Dendritic cell treated with granulocyte-macrophage colony-stimulating factor and Interleukin-4, amounts not matched to agents 40 ng/mL and 50 ng/mL, for 4 days (primary cell): ENCODE measurements at regions not wholly inside any gene's neighbourhood (a gene's known extent, or its start where the extent isn't known, plus 50 kb on each side); places are given as distances from the start of the nearest gene placed in this dataset.

Experiments used
- H3K27ac Mint-ChIP-seq: one replicate; pipeline ENCODE4 v1.8.0; 2022; ENCODE audit warnings: mild to moderate bottlenecking, mixed read lengths
- H3K27me3 Mint-ChIP-seq: one replicate; pipeline ENCODE4 v1.8.0; 2022; ENCODE audit warnings: mild to moderate bottlenecking, mixed read lengths
- H3K36me3 Mint-ChIP-seq: one replicate; pipeline ENCODE4 v1.8.0; 2022; ENCODE audit warnings: low read depth, mixed read lengths
- H3K4me1 Mint-ChIP-seq: one replicate; pipeline ENCODE4 v1.8.0; 2022; ENCODE audit warnings: low read depth, mixed read lengths
- H3K4me3 Mint-ChIP-seq: one replicate; pipeline ENCODE4 v1.8.0; 2022; ENCODE audit warnings: mild to moderate bottlenecking, moderate library complexity, mixed read lengths
- H3K9me3 Mint-ChIP-seq: one replicate; pipeline ENCODE4 v1.8.0; 2022; ENCODE audit warnings: mixed read lengths
- intact Hi-C: fragments of 100-400 bp; cut with micrococcal nuclease; formaldehyde crosslinking; loops from one replicate; pipeline ENCODE4 v1.15.0; 2022

DNA sequence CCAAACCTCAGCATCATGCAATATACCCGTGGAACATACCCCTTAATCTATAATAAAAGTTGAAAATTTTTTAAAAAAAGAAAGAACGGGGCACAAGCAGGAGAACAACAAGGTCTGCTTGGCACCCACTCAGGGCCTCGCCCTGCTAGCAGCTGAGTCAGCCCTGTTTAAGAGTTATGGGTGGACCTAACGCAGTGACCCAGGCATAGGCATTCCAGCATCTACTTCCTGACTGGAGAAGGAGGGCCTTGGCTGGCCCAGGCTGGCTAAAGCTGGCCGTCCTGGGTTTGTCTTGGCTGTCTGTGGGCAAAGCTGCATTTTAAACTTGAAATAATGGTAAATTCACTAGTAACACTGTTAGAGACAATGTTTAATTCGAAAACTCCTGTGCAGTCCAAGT, 236.7 kb upstream of the PGRMC2 start:
- no peaks in the 10 kb centered on the region for H3K36me3 Mint-ChIP-seq
- H3K27ac Mint-ChIP-seq: peak overlapping the region; percentile 34
- H3K9me3 Mint-ChIP-seq: no peaks in the 10 kb centered on the region
- peaks cover 18% of the 10 kb centered on the region for H3K4me1 Mint-ChIP-seq
- intact Hi-C loops: no loop called here
- no peaks in the 10 kb centered on the region for H3K27me3 Mint-ChIP-seq
- no peak overlapping the region for H3K4me3 Mint-ChIP-seq

DNA sequence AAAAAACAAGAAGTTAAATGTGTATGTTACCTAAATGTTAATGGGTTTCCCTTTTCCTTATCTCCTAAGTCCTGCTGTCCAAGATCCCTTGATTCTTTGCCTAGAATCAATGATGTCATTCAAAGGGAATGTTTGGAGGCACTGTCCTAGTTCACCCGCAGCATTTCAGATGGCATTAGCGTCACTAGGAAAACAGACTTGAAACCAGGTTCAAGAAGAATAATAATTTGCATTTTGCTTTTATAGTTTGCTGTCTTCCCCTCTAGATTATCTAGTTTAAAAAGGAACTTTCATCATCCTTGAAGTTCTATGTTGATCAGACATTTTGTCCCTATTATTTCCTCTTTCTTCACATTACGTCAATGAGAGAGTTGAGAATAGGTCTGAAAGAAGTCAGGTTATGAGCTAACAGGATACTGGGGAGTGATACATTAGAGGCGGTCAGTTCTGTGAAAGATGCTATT, 234.1 kb upstream of the PGRMC2 start:
- Mint-ChIP-seq H3K27ac (no peak overlapping the region), H3K4me1 (peaks cover 34% of the 10 kb centered on the region), H3K9me3 (no peaks in the 10 kb centered on the region), H3K4me3 (no peak overlapping the region), H3K27me3 (no peaks in the 10 kb centered on the region), H3K36me3 (no peaks in the 10 kb centered on the region)
- intact Hi-C loops: no loop called here

DNA sequence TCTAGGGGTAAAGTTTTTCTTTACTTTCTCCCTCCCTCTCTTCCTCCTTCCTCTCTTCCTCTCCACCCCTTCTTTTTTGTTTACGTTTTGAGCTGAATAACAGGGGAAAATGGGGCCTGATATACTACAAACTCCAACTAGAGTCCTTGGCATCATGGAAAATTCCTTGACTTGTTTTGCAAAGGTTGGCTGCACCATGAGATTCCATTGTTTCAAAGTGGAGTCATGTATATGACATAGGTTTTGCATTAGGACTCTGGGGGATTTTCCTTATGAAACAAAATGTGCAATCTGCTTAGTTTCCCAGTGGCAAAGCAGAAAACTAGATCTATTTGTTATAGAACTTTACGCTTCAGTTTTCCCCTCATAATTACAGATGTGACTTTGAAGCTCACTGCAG, 233.5 kb upstream of the PGRMC2 start:
- intact Hi-C loops: no loop called here
- Mint-ChIP-seq H3K4me3 (no peak overlapping the region), H3K4me1 (peaks cover 34% of the 10 kb centered on the region), H3K9me3 (no peaks in the 10 kb centered on the region), H3K36me3 (no peaks in the 10 kb centered on the region), H3K27me3 (no peaks in the 10 kb centered on the region), H3K27ac (no peak overlapping the region)

DNA sequence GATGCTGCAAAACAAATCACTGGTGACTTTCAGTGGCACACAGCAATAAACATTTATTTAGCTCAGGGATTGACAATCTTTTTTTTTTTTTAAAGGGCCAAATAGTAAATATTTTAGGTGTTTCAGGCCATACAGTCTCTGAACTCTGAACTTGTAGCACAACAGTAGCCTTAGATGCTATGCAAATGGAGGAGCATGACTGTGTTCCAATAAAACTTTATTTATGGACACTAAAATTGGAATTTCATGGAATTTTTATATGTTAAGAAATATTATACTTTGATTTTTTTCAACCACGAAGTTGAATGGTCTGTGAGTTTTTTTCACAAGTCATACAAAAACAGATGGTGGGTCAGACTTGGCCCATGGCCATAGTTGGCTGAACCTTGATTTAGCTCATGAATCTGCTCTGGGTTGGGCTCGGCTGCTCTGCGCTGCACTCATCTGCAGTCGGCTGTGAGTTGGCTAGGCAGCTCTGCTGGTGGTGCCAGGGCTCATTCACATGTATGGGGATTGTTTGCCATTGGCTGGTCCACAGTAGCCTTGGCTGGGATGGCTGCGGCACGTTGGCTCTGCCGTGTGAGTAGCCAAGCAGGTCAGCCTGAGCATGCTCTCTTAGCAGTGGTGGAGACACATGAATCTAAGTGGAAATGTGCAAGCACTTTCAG, 231.7 kb upstream of the PGRMC2 start:
- intact Hi-C loops: loop anchor here (5.0 kb wide), 1 partner anchor 33 kb away; no protein-coding TSS in a partner anchor
- Mint-ChIP-seq H3K9me3 (no peaks in the 10 kb centered on the region), H3K36me3 (no peaks in the 10 kb centered on the region), H3K4me3 (no peak overlapping the region), H3K4me1 (peaks cover 26% of the 10 kb centered on the region), H3K27ac (no peak overlapping the region), H3K27me3 (no peaks in the 10 kb centered on the region)

DNA sequence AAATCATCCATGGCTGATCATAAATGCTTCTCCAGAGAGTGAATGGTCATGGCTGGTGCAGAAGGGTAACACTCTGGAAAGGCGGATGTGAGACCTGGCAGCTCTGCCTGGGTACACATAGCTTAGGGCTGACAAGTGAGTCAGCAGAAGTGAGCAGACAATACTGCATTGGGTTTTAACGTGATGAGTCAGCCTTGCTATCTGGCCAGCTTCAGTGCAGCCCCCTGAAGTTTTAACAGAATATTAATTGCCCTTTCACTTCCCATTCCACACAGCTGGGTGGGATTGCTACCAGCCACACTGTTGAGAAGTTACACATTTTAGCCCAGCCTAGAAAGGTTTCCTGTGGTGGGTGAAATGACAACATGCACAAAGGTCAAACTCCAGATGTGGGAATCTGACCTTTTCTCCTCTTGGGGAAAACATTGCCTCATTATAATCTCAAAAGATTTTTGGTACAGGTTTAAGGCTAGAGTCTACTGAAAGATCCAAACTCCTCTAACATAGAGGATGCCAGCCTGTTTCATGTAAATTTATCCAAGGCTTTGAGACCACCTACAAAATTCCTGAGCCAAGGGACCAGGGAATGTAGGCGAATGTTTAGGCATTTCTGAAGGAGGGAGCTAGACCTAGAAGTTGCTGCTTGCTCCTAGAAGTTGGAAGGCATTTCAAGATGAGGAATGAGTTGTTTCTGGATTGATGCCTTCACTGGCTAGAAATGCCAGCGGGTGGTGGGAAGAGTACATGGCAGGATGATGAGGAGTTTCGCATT, 230.3 kb upstream of the PGRMC2 start:
- H3K4me1 Mint-ChIP-seq: peaks cover 27% of the 10 kb centered on the region
- peak overlapping the region; percentile 20 for H3K27ac Mint-ChIP-seq
- no peaks in the 10 kb centered on the region for H3K27me3 Mint-ChIP-seq
- intact Hi-C loops: loop anchor here (5.0 kb wide), 1 partner anchor 34 kb away; no protein-coding TSS in a partner anchor
- no peaks in the 10 kb centered on the region for H3K9me3 Mint-ChIP-seq
- no peak overlapping the region for H3K4me3 Mint-ChIP-seq
- no peaks in the 10 kb centered on the region for H3K36me3 Mint-ChIP-seq

DNA sequence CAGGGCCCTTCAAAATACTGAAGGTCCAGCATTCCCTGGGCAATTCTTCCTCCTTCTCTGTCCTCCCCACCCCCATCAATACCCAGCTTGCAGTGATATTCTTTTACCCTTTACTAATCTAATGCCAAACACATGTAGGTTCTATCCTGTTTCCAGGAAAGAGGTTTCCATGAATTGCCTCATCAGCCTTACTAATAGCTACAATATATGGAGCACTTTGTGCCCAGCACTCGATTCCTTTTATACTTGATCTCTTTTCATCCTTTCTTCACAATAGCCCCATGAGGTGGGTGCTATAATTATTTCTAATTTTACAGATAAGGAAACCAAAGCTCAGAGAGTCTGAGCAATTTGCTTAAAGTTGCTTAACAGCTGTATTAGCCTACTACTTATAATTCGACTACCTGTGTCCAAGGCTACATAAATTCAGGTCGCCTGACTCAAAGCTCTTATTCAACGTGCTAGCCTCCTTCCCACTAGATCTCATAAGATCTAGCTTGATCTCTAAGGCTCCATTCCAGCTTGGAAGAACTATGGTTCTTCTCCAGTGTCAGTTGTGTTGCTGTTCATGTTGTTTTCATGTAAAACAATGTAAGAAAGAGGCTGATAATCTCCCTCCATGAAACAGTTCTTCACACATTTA, 229.6 kb upstream of the PGRMC2 start:
- no peaks in the 10 kb centered on the region for H3K9me3 Mint-ChIP-seq
- peaks cover 26% of the 10 kb centered on the region for H3K4me1 Mint-ChIP-seq
- no peaks in the 10 kb centered on the region for H3K27me3 Mint-ChIP-seq
- peak overlapping the region; percentile 20 for H3K27ac Mint-ChIP-seq
- intact Hi-C loops: loop anchor here (5.0 kb wide), 1 partner anchor 35 kb away; no protein-coding TSS in a partner anchor
- H3K4me3 Mint-ChIP-seq: no peak overlapping the region
- H3K36me3 Mint-ChIP-seq: no peaks in the 10 kb centered on the region

DNA sequence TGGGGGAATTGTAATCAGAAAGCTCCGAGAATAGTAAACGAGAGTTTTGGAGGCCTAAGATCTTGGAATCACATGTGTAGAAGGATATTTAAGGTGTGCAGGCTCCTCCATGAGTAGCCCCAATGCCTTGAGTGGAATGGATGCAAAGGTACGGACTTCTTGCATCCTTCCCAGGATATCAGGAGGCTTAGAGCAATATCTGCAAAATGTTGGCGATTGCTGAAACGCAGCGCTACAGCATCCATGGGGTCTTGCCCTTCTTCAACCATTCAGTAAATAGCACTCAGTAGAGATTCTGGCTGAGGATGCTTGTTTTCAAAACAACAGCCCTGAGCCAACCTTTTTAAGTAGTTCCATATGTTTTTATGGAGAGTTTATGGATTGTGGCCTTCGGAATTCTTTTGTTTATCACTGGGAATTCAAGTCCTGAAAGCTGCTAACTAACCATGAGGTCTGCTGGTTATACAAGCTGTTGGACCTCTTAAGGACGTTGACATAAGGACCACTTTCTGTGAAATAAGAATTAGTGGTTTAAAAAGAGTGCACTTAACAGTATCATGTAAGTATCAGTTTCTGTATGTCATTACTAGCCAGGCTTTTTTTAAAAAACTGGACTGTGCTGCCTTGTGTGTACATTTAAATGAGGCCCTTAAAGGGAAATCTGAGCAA, 228.8 kb upstream of the PGRMC2 start:
- H3K9me3 Mint-ChIP-seq: no peaks in the 10 kb centered on the region
- no peaks in the 10 kb centered on the region for H3K27me3 Mint-ChIP-seq
- H3K4me1 Mint-ChIP-seq: peaks cover 21% of the 10 kb centered on the region
- no peak overlapping the region for H3K4me3 Mint-ChIP-seq
- H3K27ac Mint-ChIP-seq: no peak overlapping the region
- intact Hi-C loops: loop anchor here (5.0 kb wide), 1 partner anchor 36 kb away; no protein-coding TSS in a partner anchor
- H3K36me3 Mint-ChIP-seq: no peaks in the 10 kb centered on the region

DNA sequence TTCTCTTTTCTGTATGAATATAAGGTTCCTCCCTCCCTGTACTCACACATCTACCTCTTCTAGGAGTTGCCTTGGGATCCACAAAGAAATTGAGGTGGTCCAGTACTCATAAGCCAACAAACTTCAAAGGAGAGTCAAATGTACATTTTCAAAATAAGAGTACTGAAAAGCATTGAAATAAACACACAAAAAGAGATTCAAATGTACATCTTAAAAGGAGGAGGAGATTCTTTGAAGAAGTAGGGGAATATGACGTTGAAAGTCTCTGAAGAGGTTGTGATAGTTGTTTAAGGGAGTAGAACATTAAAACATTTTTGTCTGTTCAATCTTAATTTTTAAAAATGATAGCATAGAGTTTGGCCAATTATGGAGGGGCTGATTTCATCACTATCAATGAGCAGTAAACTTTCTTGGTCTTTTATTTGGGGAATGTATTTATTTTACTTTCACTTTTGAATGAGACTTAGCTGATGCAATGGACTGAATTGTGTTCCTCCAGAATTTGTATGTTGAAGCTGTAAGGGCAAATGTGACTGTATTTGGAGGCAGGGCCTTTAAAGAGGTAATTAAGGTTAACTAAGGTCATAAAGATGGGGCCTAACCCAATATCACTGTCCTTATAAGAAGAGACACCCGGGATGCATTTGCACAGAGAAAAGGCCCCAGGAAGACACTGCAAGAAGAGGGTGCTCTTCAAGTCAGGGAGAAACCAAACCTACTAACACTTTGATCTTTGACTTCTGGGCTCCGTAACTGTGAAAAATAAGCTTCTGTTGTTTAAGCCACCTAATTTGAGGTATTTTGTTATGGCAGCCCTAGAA, 226.3 kb upstream of the PGRMC2 start:
- Mint-ChIP-seq H3K36me3 (no peaks in the 10 kb centered on the region), H3K4me1 (peaks cover 21% of the 10 kb centered on the region), H3K27ac (no peak overlapping the region), H3K4me3 (no peak overlapping the region), H3K9me3 (no peaks in the 10 kb centered on the region), H3K27me3 (no peaks in the 10 kb centered on the region)
- intact Hi-C loops: no loop called here

DNA sequence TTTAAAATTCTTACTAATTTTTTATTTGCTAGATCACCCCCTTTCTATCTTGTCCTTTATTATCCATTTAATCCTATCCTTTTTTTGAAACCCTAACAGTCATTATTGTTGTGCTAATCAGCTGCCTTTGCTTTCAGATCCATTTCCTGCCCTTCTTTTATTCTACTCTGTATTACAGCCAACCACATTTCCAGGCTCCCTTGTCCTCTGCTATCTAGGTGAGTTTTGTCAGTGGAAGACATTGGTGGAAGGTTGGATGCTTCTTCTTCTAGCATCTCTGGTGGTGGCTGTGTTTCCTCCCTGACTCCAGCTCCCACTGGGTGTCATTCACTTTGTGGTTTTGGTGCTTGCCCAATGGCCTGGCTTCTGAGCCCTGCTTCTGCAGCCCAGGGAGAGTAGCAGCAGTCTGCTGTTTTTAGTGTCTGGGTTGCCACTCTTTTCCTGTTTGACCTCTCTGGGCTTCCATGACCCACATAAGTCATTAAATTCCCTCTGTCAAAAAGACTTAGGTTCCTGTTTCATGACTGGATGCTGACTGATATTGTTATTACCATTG, 225.2 kb upstream of the PGRMC2 start:
- no peak overlapping the region for H3K4me3 Mint-ChIP-seq
- no peaks in the 10 kb centered on the region for H3K36me3 Mint-ChIP-seq
- H3K4me1 Mint-ChIP-seq: peaks cover 17% of the 10 kb centered on the region
- no peak overlapping the region for H3K27ac Mint-ChIP-seq
- intact Hi-C loops: no loop called here
- H3K27me3 Mint-ChIP-seq: no peaks in the 10 kb centered on the region
- no peaks in the 10 kb centered on the region for H3K9me3 Mint-ChIP-seq

DNA sequence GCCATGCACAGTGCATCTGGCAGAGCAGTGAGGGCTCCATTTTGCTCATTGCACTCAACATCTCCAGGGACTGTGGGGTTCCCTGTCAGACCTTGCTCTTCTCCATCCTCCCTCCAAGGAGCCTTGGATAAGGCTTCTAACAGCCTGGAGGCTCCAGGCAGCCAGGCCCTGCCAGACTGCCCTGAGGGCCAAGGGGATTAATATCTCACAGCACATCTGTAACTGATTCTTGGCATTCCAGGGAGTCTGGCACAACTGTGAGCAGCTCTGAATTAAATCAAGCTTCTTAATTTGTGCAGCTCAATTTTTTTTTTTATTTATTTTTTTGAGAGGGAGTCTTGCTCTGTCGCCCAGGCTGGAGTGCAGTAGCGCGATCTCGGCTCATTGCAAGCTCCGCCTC, 224.5 kb upstream of the PGRMC2 start:
- Mint-ChIP-seq H3K4me1 (peaks cover 10% of the 10 kb centered on the region), H3K4me3 (no peak overlapping the region), H3K9me3 (no peaks in the 10 kb centered on the region), H3K27ac (no peak overlapping the region), H3K36me3 (no peaks in the 10 kb centered on the region), H3K27me3 (no peaks in the 10 kb centered on the region)
- intact Hi-C loops: no loop called here

DNA sequence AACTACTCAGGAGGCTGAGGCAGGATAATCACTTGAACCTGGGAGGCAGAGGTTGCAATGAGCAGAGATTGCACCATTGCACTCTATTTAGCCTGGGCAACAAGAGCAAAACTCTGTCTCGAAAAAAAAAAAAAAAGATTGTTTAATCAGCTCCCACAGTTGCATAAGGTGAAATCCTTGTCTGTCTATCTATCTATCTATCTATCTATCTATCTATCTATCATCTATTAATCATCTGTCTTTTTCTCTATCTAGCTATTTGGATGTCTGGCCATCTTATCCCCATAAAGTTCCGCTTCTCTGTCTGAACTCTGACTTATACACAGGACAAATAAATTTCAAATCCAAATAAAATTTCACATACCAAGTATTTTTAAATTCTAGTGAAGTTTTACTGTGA, 223.2 kb upstream of the PGRMC2 start:
- Mint-ChIP-seq H3K27me3 (no peaks in the 10 kb centered on the region), H3K4me1 (peaks cover 6% of the 10 kb centered on the region), H3K27ac (no peak overlapping the region), H3K36me3 (no peaks in the 10 kb centered on the region), H3K4me3 (no peak overlapping the region), H3K9me3 (no peaks in the 10 kb centered on the region)
- intact Hi-C loops: no loop called here

DNA sequence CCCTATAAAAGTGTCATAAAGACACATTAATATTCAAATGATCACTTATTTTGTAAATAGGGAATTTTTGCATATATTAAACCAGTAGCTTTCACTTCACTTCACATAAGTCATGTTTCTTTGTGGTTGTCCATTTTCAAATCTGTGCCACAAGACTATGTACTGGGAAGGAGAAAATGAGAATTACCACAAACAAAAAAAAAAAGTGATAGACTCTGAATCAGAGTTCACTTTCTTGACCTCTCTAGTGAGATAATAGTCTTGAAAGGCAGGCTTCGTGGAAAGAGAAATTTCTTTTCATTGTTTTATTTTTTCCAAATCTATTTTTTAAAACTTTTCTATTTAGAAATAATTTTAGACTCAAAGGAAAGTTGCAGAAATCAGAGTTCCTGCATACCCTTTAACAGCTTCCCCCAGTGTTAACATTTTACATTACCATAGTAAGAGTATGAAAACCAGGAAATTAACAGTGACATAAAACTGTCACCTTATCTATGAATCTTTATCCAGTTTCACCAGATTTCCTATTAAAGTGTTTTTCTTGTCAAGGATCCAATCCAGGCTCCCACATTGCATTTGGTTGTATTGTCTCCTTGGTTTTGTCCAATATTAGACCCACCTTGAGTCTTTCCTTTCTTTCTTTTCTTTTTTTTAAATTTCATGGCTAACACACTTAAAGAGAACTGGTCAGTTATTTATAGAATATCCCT, 215.4 kb upstream of the PGRMC2 start:
- Mint-ChIP-seq H3K27me3 (peaks cover 3% of the 10 kb centered on the region), H3K4me1 (no peaks in the 10 kb centered on the region), H3K4me3 (no peak overlapping the region), H3K27ac (no peak overlapping the region), H3K36me3 (no peaks in the 10 kb centered on the region), H3K9me3 (peaks cover 24% of the 10 kb centered on the region)
- intact Hi-C loops: no loop called here
